Peyer's patch (tissue), 4 donors: ENCODE measurements at regions not wholly inside any gene's neighbourhood (a gene's known extent, or its start where the extent isn't known, plus 50 kb on each side); places are given as distances from the start of the nearest gene placed in this dataset.

Experiments
- DNase-seq, 3 donors: peaks; one replicate each; pipeline ENCODE4 v3.0.0-alpha.2; 2017 to 2019
- H3K27ac ChIP-seq, 4 donors: fragments of 200-600 bp; sonication (generic); one replicate each; pipeline ENCODE4 v1.5.1; 2016 to 2019
- H3K27me3 ChIP-seq, 2 donors: fragments of 200-600 bp; sonication (generic); one replicate each; pipeline ENCODE4 v1.5.1; 2019
- H3K36me3 ChIP-seq, 3 donors: fragments of 200-600 bp; sonication (generic); one replicate each; pipeline ENCODE4 v1.5.1; 2016 to 2019
- H3K4me1 ChIP-seq, 4 donors: fragments of 200-600 bp; sonication (generic); one replicate each; pipeline ENCODE4 v1.5.1; 2016 to 2019
- H3K4me3 ChIP-seq, 4 donors: fragments of 200-600 bp; sonication (generic); 1 replicate in 3 of 4; 2 replicates in 1 of 4; pipeline ENCODE4 v1.5.1; 2016 to 2019; ENCODE audit warnings: mild to moderate bottlenecking in 1 of 4
- H3K9me3 ChIP-seq, 4 donors: fragments of 200-600 bp; sonication (generic); one replicate each; pipeline ENCODE4 v1.5.1; 2016 to 2019; ENCODE audit warnings: mild to moderate bottlenecking in 1 of 4
- POLR2A ChIP-seq, 2 donors: fragments of 450-650 bp; IDR thresholded peaks; one replicate each; pipeline ENCODE4 v1.5.1; 2017; ENCODE audit warnings: antibody characterized with exemption in 2 of 2, mild to moderate bottlenecking in 2 of 2, moderate library complexity in 2 of 2
- TF ChIP-seq, protein P1 (sequence below), 6 experiments: fragments of 450-650 bp in 4 of 6; fragments of 200-600 bp in 2 of 6; sonication (generic) in 1 of 6; IDR thresholded peaks; one replicate each; pipeline ENCODE4 v1.5.1; 2017 to 2019; ENCODE audit warnings: antibody characterized with exemption in 6 of 6, mild to moderate bottlenecking in 3 of 6, moderate library complexity in 1 of 6

DNA sequence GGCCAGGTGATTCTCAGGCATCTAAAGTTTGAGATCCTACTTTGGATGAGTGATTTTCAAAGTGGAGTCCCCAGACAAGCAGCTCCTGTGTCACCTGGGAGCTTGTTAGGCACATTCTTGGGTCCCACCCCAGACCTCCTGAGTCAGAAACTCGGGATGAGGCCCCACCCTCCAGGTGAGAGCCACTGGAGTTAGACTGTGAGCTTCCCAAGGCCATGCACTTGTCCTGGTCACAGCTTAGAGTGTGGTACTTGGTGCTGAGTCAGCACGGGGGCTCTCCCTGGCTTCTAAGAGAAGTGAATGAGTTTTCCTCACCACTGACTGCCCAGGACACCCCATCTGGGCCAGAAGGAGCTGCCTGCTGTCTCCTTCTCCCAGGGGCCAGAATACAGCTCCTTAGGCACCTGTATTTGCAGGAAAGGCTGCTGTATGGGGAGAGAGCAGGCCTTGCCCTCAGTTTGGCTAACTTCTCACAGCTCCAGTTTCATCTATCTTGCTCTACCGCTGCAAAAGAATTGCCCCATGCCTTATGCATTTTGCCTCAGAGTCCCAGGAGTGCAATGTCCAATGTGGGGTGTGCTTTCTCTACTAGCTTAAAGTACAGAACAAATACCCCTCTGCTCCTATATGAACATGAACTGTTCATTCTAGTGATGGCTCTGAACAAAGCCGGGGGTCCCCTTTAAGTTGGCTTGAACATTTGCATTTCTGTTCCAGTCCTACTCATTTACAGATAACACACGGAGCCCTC is 98.1 kb downstream of the PSMG1 start:
- H3K27ac ChIP-seq = no peak overlapping the region
- no peaks in the 10 kb centered on the region for H3K9me3 ChIP-seq
- H3K36me3 ChIP-seq = no peaks in the 10 kb centered on the region
- DNase-seq = no peak
- H3K27me3 ChIP-seq = no peaks in the 10 kb centered on the region
- no peak overlapping the region for H3K4me3 ChIP-seq
- H3K4me1 ChIP-seq = no peaks in the 10 kb centered on the region
- TF ChIP-seq POLR2A (IDR thresholded peaks at IDR 0.05) = no peak

DNA sequence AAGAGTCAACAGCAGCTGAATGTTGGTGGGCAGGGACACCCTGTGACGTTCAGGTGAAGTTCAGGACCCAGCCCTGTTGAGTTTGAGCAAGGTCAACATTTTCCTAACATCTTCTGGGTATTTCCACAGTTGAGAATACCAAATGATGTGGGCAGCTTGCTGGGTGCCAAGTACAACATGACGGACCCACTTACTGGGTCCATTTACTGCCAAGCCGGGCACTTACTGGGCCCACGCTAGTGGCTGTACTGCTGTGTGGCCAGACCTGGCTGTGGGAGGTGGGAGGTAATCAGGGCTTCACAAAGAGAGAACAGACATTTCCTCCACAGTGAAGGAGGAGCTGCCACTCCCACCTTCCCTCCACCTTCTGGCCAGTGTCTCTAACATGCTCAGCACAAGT is 99.2 kb downstream of the PSMG1 start:
- Histone ChIP-seq H3K4me3 (no peak overlapping the region), H3K36me3 (no peaks in the 10 kb centered on the region), H3K9me3 (no peaks in the 10 kb centered on the region), H3K27me3 (no peaks in the 10 kb centered on the region), H3K4me1 (no peaks in the 10 kb centered on the region), H3K27ac (peak overlapping the region in 3 of 4 donors; percentile 31 to 78 (median 74))
- DNase-seq = no peak
- no peak for TF ChIP-seq POLR2A (IDR thresholded peaks at IDR 0.05)
- TF ChIP-seq, protein P1, sequence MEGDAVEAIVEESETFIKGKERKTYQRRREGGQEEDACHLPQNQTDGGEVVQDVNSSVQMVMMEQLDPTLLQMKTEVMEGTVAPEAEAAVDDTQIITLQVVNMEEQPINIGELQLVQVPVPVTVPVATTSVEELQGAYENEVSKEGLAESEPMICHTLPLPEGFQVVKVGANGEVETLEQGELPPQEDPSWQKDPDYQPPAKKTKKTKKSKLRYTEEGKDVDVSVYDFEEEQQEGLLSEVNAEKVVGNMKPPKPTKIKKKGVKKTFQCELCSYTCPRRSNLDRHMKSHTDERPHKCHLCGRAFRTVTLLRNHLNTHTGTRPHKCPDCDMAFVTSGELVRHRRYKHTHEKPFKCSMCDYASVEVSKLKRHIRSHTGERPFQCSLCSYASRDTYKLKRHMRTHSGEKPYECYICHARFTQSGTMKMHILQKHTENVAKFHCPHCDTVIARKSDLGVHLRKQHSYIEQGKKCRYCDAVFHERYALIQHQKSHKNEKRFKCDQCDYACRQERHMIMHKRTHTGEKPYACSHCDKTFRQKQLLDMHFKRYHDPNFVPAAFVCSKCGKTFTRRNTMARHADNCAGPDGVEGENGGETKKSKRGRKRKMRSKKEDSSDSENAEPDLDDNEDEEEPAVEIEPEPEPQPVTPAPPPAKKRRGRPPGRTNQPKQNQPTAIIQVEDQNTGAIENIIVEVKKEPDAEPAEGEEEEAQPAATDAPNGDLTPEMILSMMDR (IDR thresholded peaks at IDR 0.05) = no peak

DNA sequence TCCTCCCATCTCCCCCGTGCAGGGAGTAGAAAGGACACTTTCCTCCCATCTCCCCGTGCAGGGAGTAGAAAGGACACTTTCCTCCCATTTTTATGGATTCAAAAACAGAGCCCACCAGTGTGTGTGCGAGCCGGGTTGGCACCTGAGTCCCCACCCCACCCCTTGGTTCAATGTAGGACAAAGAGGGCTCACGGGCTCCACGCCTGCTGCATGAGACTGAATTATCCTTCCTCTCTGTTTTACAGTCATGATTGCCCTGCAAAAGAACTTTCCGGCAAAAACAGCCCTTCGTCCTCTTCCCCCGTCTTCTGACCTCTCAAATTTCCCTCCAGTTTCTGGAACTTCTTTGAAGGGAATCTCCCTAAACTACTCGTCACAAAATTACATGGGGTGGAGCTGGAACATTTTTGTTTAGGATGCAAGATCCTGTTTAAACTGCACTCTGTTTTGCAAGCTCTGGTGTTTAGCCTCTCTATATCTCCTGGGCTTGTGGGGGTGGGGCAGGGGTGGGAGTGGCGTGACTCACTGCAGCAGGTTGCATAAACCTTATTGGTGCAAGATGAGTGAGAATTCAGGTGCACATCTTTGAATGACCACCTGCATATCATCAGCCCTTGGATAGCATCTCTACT is 99.8 kb downstream of the PSMG1 start:
- Histone ChIP-seq H3K27ac (peak overlapping the region; percentile 34 to 78 (median 67)), H3K4me3 (peak overlapping the region in 1 of 4 donors; percentile 30), H3K4me1 (no peaks in the 10 kb centered on the region), H3K27me3 (no peaks in the 10 kb centered on the region), H3K36me3 (no peaks in the 10 kb centered on the region), H3K9me3 (no peaks in the 10 kb centered on the region)
- TF ChIP-seq, protein P1 (IDR thresholded peaks at IDR 0.05) = no peak
- TF ChIP-seq POLR2A (IDR thresholded peaks at IDR 0.05) = no peak
- peak in 2 of 3 donors; percentile 33 to 80 for DNase-seq

DNA sequence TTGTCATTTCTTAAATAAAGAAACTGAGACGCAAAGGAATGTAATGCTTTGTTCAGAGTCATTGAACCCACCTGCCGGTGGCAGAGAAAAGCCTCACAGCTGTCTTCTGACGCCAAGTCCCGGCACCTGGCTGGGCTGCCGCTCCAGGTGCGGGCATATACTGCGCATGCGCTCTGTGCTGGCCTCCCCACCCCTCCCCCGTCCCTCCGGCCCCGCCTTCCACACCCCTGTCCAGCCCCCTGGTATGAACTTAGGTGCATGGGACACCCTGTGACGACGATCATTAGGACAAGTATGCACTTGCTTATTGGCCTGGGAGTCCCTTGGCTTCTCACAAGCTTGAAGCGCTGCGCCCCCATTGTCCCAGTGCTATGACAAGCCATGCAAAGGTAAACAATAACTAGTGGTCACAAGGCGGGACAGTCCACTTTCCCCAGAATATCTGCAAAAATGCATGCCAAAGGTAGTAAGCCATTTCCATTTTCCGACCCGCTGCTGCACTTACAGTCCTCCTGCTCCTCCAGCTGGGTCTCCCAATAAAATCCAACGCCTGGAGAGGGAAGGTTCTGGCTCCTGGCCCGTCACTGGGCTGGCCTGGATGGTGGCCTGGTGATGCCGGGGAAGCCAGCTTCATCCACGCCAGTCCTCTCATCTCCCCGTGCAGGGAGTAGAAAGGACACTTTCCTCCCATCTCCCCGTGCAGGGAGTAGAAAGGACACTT is 100.4 kb downstream of the PSMG1 start:
- peak in 1 of 3 donors; percentile 69 for DNase-seq
- no peak for TF ChIP-seq POLR2A (IDR thresholded peaks at IDR 0.05)
- TF ChIP-seq, protein P1 (IDR thresholded peaks at IDR 0.05) = peak in 1 of 6 experiments; percentile 23
- Histone ChIP-seq H3K27ac (peak overlapping the region; percentile 34 to 78 (median 67)), H3K4me1 (no peaks in the 10 kb centered on the region), H3K4me3 (peak overlapping the region in 2 of 4 donors; percentile 15 to 30), H3K36me3 (no peaks in the 10 kb centered on the region), H3K27me3 (no peaks in the 10 kb centered on the region), H3K9me3 (no peaks in the 10 kb centered on the region)

DNA sequence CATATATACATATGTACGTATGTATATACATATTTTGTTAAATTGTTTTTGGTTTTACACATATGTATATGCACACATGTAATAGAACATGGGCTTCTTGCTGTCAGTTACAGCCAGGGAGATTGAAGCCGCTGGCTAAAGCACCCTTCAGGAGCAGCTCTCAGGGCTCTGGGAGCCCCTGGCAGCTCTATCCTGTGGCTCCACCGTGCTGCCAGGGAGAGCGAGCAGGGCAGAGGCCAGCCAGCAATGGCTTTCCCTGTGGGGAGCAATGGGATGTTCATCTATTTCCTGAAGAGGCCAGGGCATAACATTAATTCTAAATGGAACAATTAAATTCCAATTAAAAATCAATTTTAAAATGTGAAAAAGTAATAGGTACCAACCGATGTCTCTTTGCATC is 102.9 kb downstream of the PSMG1 start:
- Histone ChIP-seq H3K4me1 (no peaks in the 10 kb centered on the region), H3K27ac (peak overlapping the region in 2 of 4 donors; percentile 44 to 68), H3K9me3 (no peaks in the 10 kb centered on the region), H3K27me3 (no peaks in the 10 kb centered on the region), H3K36me3 (no peaks in the 10 kb centered on the region), H3K4me3 (no peak overlapping the region)
- no peak for TF ChIP-seq POLR2A (IDR thresholded peaks at IDR 0.05)
- TF ChIP-seq, protein P1 (IDR thresholded peaks at IDR 0.05) = no peak
- DNase-seq = no peak

DNA sequence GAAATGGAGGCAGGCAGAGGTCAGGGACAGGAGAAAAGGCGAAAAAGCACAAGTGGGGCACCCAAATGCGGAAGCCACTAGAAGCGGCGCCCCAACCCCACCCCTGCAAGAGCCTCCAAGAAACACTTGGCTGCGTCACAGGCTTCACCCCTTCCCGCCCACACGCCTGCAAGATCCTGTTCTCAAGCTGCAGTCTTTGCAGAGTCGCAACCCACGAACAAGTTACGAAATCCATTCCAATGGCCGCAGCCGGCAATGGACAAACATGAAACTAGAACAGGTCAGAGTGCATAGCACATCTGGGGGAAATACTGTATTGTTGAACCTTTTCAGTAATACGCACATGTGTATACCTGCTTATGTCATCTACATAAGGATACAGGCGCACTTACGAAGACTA is 103.6 kb downstream of the PSMG1 start:
- no peak for TF ChIP-seq POLR2A (IDR thresholded peaks at IDR 0.05)
- TF ChIP-seq, protein P1 (IDR thresholded peaks at IDR 0.05) = no peak
- Histone ChIP-seq H3K4me1 (no peaks in the 10 kb centered on the region), H3K9me3 (no peaks in the 10 kb centered on the region), H3K4me3 (no peak overlapping the region), H3K36me3 (no peaks in the 10 kb centered on the region), H3K27me3 (no peaks in the 10 kb centered on the region), H3K27ac (peak overlapping the region; percentile 10 to 68 (median 40))
- peak in 2 of 3 donors; percentile 26 to 79 for DNase-seq
